BE2C (cell line): ENCODE measurements at regions not wholly inside any gene's neighbourhood (a gene's known extent, or its start where the extent isn't known, plus 50 kb on each side); places are given as distances from the start of the nearest gene placed in this dataset.

Source experiments
- DNase-seq: peaks from one replicate; pipeline ENCODE4 v3.0.0-alpha.2; 2020
- H3K27me3 ChIP-seq: fragments of 250-450 bp; sonication (Bioruptor Pico); 2 replicates; pipeline ENCODE4 v1.5.1; 2020; ENCODE audit warnings: mild to moderate bottlenecking
- H3K36me3 ChIP-seq: fragments of 250-450 bp; sonication (Bioruptor Pico); 2 replicates; pipeline ENCODE4 v1.5.1; 2020; ENCODE audit warnings: mild to moderate bottlenecking
- H3K4me1 ChIP-seq: fragments of 250-450 bp; sonication (Bioruptor Pico); 2 replicates; pipeline ENCODE4 v1.5.1; 2020
- H3K4me3 ChIP-seq: 2 replicates; pipeline ENCODE4 v1.5.1; 2011; ENCODE audit warnings: low read depth, low read length
- H3K9me3 ChIP-seq: fragments of 250-450 bp; sonication (Bioruptor Pico); 2 replicates; pipeline ENCODE4 v1.5.1; 2020
- TF ChIP-seq, protein P1 (sequence below): IDR thresholded peaks from 2 replicates; pipeline ENCODE4 v1.5.1; 2012; ENCODE audit warnings: mild to moderate bottlenecking, low read depth, low read length

DNA sequence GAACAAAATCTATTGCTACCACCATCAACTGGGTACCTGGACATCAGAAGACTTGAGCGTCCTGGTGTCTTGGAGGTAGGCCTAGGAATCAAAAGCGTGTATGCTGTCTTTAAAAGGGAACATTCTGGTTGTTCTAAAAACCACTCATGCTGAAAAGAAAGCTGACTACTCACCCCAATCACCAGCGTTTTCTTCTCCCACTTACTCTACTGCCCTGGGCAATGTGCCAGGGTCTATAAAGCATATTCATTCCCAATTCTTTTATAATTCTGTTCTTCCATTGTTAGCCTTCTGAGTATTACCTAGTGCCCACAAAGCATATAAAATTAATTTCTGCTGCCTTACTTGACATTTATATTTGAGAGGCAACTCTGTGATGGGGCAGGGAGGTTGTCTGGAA, 133.4 kb downstream of the KCNA5 start:
- no peaks in the 10 kb centered on the region for H3K27me3 ChIP-seq
- TF ChIP-seq, protein P1, sequence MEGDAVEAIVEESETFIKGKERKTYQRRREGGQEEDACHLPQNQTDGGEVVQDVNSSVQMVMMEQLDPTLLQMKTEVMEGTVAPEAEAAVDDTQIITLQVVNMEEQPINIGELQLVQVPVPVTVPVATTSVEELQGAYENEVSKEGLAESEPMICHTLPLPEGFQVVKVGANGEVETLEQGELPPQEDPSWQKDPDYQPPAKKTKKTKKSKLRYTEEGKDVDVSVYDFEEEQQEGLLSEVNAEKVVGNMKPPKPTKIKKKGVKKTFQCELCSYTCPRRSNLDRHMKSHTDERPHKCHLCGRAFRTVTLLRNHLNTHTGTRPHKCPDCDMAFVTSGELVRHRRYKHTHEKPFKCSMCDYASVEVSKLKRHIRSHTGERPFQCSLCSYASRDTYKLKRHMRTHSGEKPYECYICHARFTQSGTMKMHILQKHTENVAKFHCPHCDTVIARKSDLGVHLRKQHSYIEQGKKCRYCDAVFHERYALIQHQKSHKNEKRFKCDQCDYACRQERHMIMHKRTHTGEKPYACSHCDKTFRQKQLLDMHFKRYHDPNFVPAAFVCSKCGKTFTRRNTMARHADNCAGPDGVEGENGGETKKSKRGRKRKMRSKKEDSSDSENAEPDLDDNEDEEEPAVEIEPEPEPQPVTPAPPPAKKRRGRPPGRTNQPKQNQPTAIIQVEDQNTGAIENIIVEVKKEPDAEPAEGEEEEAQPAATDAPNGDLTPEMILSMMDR: no peak
- no peaks in the 10 kb centered on the region for H3K36me3 ChIP-seq
- DNase-seq: no peak
- H3K4me3 ChIP-seq: no peak overlapping the region
- H3K9me3 ChIP-seq: no peaks in the 10 kb centered on the region
- no peaks in the 10 kb centered on the region for H3K4me1 ChIP-seq

DNA sequence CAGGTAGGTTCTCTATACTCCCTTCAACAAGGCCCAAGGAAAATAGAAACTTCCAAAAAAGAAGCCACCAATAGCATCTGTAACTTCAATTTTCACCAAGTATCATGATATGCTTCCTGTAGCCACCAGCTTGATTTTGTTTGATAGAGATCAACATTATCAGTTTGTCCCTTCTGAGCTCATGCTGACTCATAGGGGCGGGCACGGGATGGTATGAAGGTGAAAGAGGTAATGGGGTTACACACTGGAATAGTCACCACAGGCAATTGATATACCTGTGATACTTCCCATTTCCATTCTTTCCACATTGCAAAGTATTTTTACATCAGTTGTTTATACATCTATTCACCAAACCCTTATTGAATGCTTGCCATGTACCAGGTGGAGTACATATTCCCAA, 134.1 kb downstream of the KCNA5 start:
- DNase-seq: no peak
- no peaks in the 10 kb centered on the region for H3K36me3 ChIP-seq
- H3K4me1 ChIP-seq: no peaks in the 10 kb centered on the region
- no peaks in the 10 kb centered on the region for H3K27me3 ChIP-seq
- no peak overlapping the region for H3K4me3 ChIP-seq
- H3K9me3 ChIP-seq: no peaks in the 10 kb centered on the region
- TF ChIP-seq, protein P1: no peak

DNA sequence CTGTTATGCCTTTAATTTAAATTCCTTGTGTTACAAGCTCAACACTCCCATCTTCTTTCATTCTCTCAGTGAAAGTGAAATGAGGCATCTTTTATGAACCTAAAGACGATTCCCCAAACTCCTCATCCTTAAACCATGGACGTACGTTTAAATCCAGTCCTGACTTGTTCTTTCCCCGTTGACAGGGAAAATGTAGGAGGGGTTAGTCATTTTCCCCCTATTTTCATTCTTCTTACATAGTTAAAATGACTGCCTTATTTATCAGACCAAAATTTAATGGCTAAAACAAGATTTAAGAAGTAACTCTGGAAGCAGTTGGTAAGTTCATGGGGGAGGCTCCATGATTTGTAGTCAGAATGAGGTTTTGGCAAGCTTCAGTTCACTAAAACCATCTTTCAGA, 134.9 kb downstream of the KCNA5 start:
- Histone ChIP-seq H3K27me3 (no peaks in the 10 kb centered on the region), H3K4me1 (no peaks in the 10 kb centered on the region), H3K9me3 (no peaks in the 10 kb centered on the region), H3K36me3 (no peaks in the 10 kb centered on the region), H3K4me3 (no peak overlapping the region)
- TF ChIP-seq, protein P1: no peak
- DNase-seq: no peak

DNA sequence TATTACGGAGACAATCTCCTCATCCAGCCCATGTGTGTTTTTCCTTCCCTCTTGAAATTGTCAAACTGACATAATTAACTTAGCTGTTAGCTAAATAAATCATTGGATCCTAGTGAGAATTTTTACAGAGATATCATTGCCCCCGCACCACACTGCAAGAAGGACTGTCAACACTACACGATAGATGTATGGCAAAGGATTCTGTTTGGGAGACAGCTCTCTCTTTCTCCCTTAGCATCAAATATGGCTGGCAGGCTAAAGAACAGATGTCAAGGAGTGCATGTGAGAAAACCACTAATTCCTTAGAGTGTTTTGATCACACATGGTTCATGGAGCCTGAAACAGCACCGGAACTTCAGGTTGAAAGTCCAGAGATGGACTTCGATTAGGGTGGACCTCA, 136.8 kb downstream of the KCNA5 start:
- H3K9me3 ChIP-seq: no peaks in the 10 kb centered on the region
- no peaks in the 10 kb centered on the region for H3K36me3 ChIP-seq
- no peaks in the 10 kb centered on the region for H3K27me3 ChIP-seq
- no peak for DNase-seq
- no peak overlapping the region for H3K4me3 ChIP-seq
- no peaks in the 10 kb centered on the region for H3K4me1 ChIP-seq
- TF ChIP-seq, protein P1: no peak

DNA sequence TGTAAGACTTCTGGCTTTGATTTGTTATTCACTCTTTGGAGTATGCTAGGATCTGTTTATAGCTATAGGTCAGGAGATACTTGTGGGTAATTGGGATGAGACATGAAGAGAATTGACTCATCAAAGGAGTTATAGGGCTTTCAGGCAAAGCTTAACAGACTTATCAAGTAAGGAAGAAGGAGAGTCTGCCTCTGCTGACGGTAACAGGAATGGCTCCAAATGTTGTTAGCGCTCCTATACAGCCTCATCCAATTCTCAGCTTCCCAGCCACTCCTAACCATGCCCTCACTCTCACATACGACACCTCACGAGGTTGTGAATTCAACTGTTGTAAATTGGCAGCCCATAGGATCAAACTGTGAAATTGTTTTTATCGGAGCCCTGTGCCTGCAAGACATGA, 140.5 kb downstream of the KCNA5 start:
- no peak overlapping the region for H3K4me3 ChIP-seq
- H3K36me3 ChIP-seq: no peaks in the 10 kb centered on the region
- H3K4me1 ChIP-seq: no peaks in the 10 kb centered on the region
- H3K27me3 ChIP-seq: no peaks in the 10 kb centered on the region
- TF ChIP-seq, protein P1: no peak
- H3K9me3 ChIP-seq: no peaks in the 10 kb centered on the region
- DNase-seq: no peak

DNA sequence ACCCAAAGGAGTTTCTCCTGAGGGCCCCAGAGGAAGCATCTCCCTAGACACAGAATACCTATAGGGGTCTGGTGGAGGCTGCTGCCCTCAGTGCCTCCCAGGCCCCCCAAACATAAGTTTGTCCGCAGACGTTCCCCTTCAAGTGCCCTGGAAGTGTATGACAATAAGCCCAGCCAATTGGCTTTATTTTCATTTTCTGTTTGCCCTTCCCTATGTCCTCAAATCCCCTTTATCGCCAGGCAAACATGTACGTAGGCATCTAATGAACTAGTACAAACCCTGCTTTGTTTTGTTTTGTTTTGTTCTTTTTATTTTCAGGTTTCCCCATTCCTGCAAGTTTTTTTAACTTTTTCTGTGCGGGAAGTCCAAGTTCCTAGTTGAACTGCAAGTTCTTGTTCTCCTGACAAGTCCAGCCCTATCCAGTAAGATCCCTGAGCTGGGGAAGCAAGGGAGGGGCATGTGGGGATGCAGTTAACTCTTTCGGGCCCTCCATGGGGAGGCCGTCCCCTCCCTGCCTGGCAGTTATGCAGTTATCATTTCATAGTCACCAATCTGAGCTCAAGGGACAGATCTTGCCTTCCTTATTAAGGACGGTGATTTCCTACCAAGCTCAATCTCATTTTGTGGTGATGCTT, 141.9 kb downstream of the KCNA5 start:
- H3K9me3 ChIP-seq: no peaks in the 10 kb centered on the region
- no peaks in the 10 kb centered on the region for H3K27me3 ChIP-seq
- TF ChIP-seq, protein P1: no peak
- no peaks in the 10 kb centered on the region for H3K36me3 ChIP-seq
- no peak overlapping the region for H3K4me3 ChIP-seq
- no peak for DNase-seq
- no peaks in the 10 kb centered on the region for H3K4me1 ChIP-seq
